Kidney glomerular epithelial cell (primary cell): ENCODE measurements at regions not wholly inside any gene's neighbourhood (a gene's known extent, or its start where the extent isn't known, plus 50 kb on each side); places are given as distances from the start of the nearest gene placed in this dataset.
"Not testable (repeated sequence)": the region's sequence is repeated elsewhere in the genome, so short reads cannot be mapped to it uniquely, and the experiment has no call there.

Experiments
- DNase-seq: peaks from one replicate; lab custom pipeline; 2025; lab: John Stamatoyannopoulos, UW

DNA sequence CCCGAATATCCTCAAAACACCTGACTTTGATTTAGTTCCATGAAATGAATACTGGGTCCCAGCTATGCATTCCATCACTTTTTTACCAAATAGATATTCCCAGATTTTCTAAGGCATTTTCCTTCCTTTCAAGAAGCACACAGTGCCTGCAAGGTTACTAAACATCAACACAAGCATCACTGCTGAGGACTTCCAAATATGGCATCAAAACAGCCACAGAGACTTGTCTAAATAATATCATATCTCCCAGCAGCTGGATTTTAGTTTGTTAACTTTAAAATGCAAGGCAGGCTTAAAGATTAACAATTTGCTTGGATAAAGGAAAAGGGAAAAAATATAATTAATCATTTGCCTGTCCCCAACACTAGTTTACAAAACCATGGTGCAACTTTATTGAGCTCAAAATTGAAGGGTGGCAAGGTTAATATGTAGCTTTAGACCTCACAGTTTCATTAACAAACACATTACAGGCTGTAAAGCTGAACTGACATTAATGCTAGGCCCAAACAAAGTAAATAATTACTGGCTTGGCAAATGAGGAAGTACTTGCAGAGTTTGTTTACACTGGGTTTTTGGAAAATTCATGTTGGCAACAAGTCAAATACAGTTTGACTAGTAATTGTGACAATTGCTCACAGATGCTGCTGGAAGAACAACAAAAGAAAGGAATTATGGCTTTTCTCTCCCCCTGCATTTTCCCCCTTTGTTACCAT, 401.7 kb upstream of the CDIN1 start:
- DNase-seq = no peak

DNA sequence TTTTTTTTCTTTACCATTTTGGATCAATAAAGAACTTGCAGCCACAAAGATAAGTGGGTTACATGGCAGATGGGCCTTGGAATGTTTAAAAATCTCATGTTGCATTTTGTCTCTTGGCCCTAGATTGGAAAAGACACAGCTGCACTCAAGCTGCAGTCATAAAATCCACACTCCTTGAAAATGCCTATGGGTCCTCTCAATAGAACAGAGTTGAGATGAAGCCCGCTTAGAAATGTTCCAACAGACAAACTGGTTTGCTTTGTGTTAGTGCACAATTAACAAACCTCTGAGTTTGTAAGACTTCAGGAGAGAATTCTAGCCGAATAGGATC, 401.2 kb upstream of the CDIN1 start:
- DNase-seq = no peak

DNA sequence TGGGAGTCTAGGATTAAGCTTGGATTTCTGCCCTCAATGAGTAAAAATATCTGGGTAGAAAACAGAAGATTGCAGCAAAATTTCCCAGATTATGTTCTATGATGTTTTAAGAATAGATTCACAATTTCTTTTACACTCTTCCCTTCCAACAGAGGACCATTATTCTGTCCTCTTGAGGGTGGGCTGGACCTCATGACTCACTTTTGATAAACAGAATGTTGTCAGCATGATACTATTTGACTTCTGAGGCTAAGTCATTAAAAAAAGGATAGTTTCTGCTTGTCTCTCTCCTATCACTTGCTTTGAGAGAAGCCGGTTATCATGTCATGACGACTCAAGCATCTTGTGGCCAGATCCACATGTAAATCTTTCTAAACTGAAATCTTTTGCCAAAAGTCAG, 396.2 kb upstream of the CDIN1 start:
- no peak for DNase-seq

DNA sequence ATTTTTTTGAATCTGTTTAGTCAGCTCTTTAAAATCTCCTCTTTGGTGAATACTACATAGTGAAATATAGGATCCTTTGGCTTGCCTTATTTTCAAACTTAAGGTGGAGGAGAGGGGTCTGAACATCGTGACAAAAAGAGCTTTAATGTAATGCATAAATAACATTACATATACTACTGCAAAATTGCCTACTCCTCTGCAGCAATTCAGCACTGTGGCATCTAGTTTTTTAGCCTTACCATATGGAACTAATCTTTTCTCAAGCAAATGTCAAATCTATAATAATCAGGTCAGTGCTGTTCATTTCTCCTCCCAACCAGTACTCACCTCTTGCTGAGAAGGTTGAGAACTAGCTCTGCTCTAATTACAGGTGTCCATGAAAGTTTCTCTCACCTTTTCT, 394.0 kb upstream of the CDIN1 start:
- DNase-seq = no peak

DNA sequence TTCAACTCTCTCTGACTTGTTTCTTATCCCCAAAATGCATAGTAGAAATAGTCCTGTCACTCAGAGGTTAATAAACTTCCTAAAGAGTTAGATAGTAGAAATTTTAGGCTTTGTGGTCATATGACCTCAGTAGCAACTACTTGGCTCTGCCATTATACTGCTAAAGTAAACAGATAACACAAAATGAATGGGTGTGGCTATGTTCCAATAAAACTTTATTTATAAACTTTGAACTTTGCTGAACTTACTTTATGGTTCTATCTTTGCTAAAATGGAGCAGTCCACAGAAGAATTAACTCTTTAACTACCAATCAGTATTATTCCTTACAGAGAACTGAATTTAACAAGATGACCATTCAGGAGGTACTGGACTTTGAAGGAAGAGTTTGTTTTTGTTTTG, 393.6 kb upstream of the CDIN1 start:
- no peak for DNase-seq

DNA sequence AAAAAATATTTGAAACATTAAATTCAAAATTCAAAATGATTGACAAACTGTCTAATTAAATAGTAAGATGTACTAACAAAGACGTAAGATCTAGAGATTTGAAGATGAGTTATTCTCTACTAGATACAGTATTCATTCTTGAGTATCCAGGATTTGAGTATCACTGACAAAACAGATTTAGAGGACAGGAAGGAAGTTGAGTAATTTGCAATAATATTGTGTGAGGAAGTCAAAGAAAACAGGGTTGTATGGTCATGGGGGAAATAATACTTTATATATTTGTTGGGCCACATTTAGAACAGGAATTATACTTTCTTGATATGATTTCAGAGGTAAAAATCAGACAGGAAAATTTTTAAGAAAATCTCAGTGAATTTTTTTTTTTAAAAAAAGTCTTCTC, 393.1 kb upstream of the CDIN1 start:
- no peak for DNase-seq

DNA sequence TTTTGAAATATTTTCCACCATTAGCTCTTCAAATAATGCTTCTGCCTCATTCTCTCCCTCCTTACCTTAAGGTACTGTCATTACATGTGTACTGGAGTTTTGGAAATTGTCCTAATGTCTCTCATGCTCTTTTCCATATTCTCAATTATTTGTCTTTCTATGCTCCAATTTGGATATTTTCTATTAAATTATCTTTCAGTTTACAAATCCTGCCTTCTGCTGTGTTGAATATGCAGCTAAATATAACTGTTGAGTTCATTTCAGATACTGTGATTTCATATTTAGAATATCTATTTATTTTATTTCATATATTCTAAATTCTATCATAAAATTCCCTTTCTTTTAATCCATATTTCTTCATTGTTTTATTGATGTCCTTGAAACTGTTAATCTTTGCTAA, 388.0 kb upstream of the CDIN1 start:
- no peak for DNase-seq

DNA sequence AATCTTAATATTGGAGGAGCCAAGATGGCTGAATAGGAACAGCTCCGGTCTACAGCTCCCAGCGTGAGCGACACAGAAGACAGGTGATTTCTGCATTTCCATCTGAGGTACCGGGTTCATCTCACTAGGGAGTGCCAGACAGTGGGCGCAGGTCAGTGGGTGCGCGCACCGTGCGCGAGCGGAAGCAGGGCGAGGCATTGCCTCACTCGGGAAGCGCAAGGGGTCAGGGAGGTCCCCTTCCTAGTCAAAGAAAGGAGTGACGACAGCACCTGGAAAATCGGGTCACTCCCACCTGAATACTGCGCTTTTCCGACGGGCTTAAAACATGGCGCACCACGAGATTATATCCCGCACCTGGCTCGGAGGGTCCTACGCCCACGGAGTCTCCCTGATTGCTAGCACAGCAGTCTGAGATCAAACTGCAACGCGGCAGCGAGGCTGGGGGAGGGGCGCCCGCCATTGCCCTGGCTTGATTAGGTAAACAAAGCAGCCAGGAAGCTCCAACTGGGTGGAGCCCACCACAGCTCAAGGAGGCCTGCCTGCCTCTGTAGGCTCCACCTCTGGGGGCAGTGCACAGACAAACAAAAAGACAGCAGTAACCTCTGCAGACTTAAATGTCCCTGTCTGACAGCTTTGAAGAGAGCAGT, 383.9 kb upstream of the CDIN1 start:
- not testable (repeated sequence) for DNase-seq

DNA sequence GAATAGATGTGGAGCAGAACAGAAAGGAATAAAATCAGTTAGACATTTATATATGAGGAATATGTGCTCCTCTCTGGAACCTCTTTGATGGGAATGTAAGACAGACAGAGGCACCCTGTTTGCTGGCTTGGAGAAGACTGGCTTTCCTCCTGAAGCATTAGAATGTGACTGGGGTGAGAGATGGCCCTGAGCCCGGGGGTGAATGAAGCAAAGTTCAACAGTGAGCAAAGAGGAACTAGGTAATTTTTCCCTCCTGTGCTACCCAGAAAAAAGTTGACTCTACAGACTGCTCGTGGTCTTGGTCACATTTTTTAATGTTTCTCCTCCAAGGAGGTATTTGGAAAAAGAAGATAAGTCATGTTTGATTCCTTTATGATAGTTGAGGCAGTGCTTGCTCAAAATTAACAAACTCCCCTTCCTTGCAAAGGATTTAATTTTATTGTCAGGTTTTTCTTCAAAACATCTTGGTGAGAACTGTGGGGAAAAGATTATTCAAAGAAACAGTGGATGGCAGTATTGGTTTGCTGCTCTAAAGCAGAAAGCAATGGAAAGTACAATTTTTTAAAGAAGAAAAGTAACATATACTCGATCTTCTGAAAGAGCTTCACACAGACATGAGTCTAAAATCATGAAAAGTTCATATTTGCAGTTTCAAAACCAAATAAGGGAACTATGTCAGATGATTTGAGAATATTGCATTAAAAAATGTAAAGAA, 370.4 kb upstream of the CDIN1 start:
- DNase-seq = no peak

DNA sequence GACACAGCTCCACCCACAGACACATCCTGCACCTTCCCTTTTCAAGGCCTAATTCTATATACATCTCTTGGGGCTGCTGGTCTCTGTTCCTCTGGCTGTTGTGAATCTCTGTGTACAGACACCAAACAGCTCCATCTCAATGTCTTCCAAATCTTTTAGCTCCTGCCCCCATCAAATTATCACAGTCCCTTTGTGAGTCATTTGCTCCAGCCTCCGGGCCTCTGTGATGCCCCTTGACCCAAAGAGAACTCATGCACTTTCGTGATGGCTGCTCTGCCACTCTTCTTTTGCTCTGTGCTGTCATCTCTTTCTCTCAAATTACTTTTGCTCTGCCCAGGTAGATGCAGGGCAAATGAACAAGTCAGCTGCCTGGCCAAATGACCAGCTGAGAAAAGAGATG, 369.0 kb upstream of the CDIN1 start:
- DNase-seq = no peak

DNA sequence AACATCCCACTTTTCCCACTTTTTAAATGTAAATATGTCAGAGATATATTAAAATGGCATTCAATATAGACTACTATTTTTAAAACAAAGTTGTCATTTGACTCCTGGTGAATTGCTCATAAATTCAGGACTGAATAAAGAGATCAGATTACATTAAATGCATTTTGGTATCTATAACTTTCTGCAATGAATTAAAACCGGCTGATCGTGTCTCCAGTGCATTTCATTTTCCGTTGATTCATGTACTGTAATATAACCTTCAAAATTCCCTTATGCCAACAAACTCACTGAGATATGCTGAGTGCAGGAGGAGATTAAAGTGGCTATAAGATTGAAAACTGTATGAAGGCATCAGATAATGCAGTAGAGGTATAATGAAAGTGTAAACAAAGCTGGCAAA, 361.1 kb upstream of the CDIN1 start:
- no peak for DNase-seq

DNA sequence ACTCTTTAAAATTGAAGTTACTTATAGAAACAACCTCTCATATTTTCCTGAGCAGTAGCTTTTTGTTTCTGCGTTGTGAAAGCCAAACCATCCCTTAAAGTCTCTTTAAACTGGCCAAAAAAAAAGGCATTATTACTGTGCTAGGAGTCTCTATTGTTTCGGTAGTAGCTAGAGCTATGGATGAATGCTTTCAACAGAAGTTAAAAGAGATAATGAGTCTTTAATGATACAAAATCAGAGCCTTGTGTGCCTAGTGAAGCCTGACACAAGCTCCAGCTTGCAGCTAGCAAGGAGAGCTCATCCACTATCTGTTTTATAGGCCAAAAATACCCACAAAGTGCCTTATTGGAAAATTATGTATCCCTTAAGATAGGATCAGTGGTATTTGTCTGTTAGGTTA, 360.4 kb upstream of the CDIN1 start:
- DNase-seq = no peak

DNA sequence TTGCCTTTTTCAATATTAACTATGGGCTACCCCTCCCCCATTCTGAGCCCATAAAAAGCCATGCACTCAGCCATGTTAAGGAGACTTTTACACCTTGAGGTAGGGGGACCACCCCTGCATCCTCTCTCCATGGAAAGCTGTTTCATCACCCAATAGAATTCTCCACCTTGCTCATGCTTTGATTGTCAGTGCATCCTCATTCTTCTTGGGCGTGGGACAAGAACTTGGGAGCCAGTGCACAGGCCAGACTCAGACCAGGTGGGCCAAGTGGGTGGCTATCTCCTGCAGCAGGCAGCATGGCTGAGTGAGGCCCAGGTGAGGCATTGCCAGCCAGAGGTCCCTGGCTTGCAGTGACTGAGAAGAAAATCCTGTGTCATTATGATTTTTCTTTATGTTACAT, 357.4 kb upstream of the CDIN1 start:
- DNase-seq = no peak

DNA sequence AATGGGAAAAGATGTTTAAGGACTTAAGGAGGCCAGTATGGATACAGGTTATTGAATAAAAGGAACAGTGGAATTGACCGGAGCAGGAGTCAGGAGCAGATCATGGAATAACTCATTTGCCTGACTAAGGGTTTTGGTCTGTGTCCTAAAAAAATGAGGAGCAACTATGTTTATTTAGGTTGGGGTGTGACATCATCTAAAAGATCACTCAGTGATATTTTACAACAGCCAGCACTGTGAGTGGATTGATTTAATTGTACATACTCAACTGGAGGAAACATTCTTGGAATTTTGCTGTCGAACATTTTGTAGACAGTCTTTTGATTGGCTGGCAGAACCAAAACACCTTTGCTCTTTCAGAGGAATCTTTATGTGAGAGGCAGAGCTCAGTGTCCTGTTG, 348.6 kb upstream of the CDIN1 start:
- DNase-seq = no peak

DNA sequence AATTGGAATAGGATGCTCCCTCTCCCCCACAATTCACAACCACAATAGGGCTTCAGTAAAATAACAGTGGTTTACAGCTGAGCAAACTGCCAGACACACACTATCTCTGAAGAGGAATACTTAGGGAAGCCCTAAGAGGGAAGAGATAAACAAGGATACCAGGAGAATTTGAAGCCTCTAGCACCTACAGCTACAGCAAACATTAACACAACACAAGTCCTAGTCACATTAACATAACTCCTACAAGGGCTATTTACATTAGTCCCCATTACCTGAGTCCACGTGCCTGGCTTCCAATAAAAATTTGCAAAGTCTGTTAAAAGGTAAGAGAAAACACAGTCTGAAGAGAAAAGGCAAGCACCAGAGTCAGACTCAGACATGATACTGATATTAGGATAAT, 346.9 kb upstream of the CDIN1 start:
- no peak for DNase-seq

DNA sequence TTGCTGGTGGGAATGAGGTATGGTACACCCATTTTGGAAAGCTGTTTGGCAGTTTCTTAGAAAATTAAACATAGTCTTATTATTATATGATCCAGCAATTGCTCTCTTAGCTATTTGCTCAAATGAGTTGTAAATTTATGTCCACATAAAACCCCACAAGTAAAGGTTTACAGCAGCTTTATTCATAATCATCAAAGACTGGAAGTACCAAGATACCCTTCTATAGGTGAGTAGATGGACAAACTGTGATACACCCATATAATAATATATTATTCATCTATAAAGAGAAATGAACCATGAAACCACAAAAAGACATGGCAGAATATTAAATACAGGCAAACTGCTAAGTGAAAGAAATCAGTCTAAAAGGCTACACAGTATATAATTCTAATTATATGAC, 344.7 kb upstream of the CDIN1 start:
- no peak for DNase-seq

DNA sequence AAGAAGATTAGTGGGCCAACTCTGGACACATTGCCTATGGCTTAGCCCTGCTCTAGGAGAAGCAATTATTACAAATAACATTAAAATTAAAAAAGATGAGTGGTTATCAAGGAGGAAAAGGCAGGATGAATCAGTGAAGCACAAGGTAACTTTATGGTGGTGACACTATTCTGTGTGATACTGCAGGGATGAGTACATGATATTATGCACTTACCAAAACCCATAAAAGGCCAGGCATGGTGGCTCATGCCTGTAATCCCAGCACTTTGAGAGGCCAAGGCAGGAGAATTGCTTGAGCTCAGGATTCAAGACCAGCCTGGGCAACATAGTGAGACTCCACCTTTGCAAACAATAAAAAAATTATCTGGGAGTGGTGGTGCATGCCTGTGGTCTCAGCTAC, 344.3 kb upstream of the CDIN1 start:
- DNase-seq = no peak

DNA sequence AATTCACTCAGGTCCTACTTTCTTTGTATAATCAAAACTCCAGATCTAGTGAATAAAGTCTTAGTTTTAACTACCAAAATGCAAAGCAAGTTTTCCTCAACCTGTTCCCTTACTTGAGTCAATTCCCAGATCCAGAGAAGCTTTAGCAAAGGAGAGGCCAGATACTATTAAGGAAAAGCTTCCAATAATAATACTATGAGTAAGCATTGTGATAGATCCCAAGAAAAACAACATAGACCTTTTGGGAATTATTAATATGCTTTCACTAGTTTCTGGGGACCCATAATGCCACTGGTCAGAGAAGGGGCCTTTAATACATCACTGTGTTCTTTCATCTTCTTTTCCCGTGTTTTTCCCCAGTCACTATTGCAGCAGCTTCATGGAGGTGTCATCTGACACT, 339.9 kb upstream of the CDIN1 start:
- no peak for DNase-seq

DNA sequence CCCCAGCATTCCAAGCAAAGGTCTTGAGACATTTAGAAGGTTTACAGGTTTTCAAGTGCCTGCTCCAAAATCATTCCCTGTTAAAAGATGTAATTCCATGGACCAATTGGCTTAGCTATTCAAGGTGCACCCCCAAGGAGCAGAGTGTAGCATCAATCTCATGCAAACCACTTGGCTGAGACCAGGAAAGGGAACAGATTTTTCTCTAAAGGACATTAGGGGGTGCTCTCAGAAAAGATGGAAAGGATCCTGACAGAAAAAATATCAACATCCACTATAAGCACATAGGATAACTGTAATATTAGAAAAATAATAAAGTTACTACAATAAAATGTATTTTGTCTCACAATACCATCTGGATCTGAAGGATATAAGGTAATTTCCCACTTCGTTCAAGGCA, 328.0 kb upstream of the CDIN1 start:
- no peak for DNase-seq

DNA sequence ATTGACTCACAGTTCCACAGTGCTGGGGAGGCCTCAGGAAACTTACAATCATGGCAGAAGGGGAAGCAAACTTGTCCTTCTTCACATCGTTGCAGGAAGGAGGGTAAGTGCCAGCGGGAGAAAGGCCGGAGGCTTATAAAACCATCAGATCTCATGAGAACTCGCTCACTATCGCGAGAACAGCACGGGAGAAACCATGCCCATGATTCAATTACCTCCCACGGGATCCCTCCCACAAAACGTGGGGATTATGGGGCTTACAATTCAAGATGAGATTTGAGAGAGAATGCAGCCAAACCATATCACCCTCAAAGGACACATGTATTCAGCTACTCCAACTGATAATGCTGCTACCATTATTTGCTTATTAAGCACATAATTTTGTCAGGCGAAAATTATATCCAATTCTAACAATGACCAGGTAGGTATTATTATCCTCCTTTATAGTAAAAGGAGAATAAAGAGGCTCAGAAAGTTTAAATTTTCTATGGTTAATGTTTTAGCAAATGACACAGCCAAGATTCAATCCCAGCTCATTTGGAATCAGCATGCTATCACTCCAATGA, 327.2 kb upstream of the CDIN1 start:
- no peak for DNase-seq

DNA sequence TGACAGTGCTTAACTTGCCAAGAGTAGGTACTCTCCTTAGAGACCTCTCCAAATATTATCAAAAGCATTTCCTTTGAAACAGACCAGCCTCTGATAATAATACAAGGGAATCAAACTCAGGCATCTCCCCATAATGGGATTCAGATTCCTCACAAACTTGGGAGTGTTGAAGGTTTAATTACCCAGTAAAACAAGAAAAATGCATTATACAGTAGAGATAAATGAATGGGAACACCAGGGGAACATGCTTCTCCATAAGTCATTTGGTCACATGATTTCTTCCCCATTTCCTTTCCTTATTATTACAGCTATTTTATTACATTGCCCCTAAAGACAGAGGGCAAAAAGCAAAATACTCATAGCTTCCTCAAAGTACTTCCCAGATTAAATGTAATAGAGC, 325.0 kb upstream of the CDIN1 start:
- no peak for DNase-seq

DNA sequence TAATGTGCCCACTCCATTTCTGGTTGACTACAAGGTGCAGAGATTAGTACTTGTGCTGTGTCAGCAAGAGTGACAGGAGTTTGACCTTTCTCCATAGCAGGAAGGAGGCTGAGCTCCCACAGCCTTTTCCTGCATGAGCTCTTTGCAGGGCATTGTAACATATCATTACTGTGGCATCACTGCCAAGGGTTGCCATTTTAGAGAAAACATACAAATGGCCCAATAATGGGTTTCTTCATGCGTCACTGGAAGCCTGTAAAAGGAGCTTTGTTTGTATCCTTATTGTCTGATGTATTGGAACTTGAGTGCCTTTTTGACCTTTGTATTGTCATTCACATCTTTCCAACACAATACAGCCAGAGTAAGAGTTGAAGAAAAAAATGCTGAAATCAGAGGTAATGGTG, 323.0 kb upstream of the CDIN1 start:
- DNase-seq = no peak

DNA sequence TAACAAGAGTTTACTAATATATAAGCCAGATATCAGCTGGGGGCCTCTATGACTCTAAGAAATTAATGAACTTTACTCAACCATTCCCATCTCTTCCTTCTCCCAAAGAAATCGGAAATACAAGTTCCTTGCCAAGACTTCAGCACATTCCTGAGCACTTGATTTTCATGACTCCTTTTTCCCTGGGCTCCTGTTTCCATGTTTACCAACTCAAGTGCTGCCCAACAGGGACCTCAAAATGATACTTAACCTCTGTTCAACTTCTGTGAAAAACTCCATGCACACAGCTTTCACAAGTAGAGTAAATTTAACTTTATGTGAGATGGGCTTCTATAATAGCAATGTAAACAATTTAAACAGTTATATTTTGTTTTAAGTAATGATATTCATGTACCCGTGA, 315.8 kb upstream of the CDIN1 start:
- no peak for DNase-seq
